Progenitor cell of endocrine pancreas (in vitro differentiated cells): ENCODE measurements at regions not wholly inside any gene's neighbourhood (a gene's known extent, or its start where the extent isn't known, plus 50 kb on each side); places are given as distances from the start of the nearest gene placed in this dataset.
"Not testable (repeated sequence)": the region's sequence is repeated elsewhere in the genome, so short reads cannot be mapped to it uniquely, and the experiment has no call there.

Experiments used
- DNase-seq: peaks from one replicate; pipeline ENCODE4 v3.0.0; 2021; ENCODE audit warnings: low spot score; ENCODE audit not compliant: unreplicated experiment
- H3K27ac Mint-ChIP-seq: 2 replicates; pipeline ENCODE4 v1.8.0; 2021; ENCODE audit warnings: mild to moderate bottlenecking, moderate library complexity, mixed read lengths
- H3K27me3 Mint-ChIP-seq: 2 replicates; pipeline ENCODE4 v1.8.0; 2021; ENCODE audit warnings: mixed read lengths
- H3K36me3 Mint-ChIP-seq: 2 replicates; pipeline ENCODE4 v1.8.0; 2022; ENCODE audit warnings: mixed read lengths; ENCODE audit not compliant: insufficient read depth
- H3K4me1 Mint-ChIP-seq: 2 replicates; pipeline ENCODE4 v1.8.0; 2021; ENCODE audit warnings: low read depth, mixed read lengths
- H3K4me3 Mint-ChIP-seq: 2 replicates; pipeline ENCODE4 v1.8.0; 2021; ENCODE audit warnings: low read depth, mild to moderate bottlenecking, moderate library complexity, mixed read lengths
- H3K9me3 Mint-ChIP-seq: 2 replicates; pipeline ENCODE4 v1.8.0; 2021; ENCODE audit warnings: low read depth, mixed read lengths
- TF ChIP-seq, protein P1 (sequence below): fragments of 200-600 bp; sonication (generic); IDR thresholded peaks from one replicate; pipeline ENCODE4 v1.5.0; 2021; ENCODE audit warnings: antibody characterized with exemption, mild to moderate bottlenecking; ENCODE audit not compliant: unreplicated experiment

DNA sequence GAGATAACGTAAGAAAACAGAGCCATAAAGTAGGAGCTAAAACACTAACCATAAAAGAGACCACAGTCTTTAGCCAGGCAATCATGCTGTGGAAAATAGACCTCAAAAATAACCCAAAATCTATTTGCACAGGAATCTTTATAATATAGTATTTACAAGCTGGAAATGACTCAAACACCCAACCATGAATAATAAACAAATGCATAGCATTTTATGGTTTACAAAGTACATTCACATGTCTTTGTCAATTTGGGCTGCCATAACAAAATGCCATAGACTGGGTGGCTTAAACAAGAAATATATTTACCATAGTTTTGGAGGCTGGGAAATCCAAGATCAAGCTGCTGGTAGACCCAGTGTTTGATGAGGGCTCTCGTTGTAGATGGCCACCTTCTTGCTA is 65.5 kb upstream of the GRB10 start:
- TF ChIP-seq, protein P1, sequence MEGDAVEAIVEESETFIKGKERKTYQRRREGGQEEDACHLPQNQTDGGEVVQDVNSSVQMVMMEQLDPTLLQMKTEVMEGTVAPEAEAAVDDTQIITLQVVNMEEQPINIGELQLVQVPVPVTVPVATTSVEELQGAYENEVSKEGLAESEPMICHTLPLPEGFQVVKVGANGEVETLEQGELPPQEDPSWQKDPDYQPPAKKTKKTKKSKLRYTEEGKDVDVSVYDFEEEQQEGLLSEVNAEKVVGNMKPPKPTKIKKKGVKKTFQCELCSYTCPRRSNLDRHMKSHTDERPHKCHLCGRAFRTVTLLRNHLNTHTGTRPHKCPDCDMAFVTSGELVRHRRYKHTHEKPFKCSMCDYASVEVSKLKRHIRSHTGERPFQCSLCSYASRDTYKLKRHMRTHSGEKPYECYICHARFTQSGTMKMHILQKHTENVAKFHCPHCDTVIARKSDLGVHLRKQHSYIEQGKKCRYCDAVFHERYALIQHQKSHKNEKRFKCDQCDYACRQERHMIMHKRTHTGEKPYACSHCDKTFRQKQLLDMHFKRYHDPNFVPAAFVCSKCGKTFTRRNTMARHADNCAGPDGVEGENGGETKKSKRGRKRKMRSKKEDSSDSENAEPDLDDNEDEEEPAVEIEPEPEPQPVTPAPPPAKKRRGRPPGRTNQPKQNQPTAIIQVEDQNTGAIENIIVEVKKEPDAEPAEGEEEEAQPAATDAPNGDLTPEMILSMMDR = no peak
- Mint-ChIP-seq H3K9me3 (peaks cover 6% of the 10 kb centered on the region), H3K27ac (no peak overlapping the region), H3K4me1 (no peaks in the 10 kb centered on the region), H3K4me3 (no peak overlapping the region), H3K27me3 (peaks cover 7% of the 10 kb centered on the region), H3K36me3 (no peaks in the 10 kb centered on the region)
- DNase-seq = no peak

DNA sequence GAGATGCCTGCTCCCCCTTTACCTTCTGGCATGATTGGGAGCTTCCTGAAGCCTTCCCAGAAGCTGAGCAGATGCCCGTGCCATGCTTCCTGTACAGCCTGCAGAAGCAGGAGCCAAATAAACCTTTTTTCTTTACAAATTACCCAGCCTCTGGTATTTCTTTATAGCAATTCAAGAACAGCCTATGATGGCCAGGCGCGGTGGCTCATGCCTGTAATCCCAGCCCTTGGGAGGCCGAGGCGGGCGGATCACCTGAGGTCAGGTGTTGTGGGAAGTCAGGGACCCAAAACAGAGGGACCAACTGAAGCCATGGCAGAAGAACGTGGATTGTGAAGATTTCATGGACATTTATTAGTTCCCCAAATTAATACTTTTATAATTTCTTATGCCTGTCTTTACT is 62.2 kb upstream of the GRB10 start:
- H3K9me3 Mint-ChIP-seq, H3K36me3 Mint-ChIP-seq, H3K4me1 Mint-ChIP-seq, DNase-seq, H3K27ac Mint-ChIP-seq, H3K4me3 Mint-ChIP-seq: not testable (repeated sequence)
- H3K27me3 Mint-ChIP-seq = peaks cover 21% of the 10 kb centered on the region

GRCh38 chr7:50842041-50842440 is 59.3 kb upstream of the GRB10 start:
- Mint-ChIP-seq H3K27me3 (peaks cover 29% of the 10 kb centered on the region), H3K9me3 (peaks cover 6% of the 10 kb centered on the region), H3K4me1 (no peaks in the 10 kb centered on the region), H3K36me3 (no peaks in the 10 kb centered on the region), H3K27ac (no peak overlapping the region), H3K4me3 (no peak overlapping the region)
- TF ChIP-seq, protein P1 = no peak
- no peak for DNase-seq

- Mint-ChIP-seq H3K9me3 (no peaks in the 10 kb centered on the region), H3K27me3 (peaks cover 38% of the 10 kb centered on the region), H3K4me3 (no peak overlapping the region), H3K36me3 (no peaks in the 10 kb centered on the region), H3K4me1 (no peaks in the 10 kb centered on the region), H3K27ac (no peak overlapping the region)
- no peak for DNase-seq
- TF ChIP-seq, protein P1 = no peak
Observed at GRCh38 chr7:50838675-50839377, 56.1 kb upstream of the GRB10 start.

GRCh38 chr7:50837965-50838364 is 55.3 kb upstream of the GRB10 start:
- Mint-ChIP-seq H3K4me1 (no peaks in the 10 kb centered on the region), H3K9me3 (no peaks in the 10 kb centered on the region), H3K27me3 (peaks cover 46% of the 10 kb centered on the region), H3K27ac (no peak overlapping the region), H3K36me3 (no peaks in the 10 kb centered on the region), H3K4me3 (no peak overlapping the region)
- no peak for DNase-seq
- TF ChIP-seq, protein P1 = no peak

DNA sequence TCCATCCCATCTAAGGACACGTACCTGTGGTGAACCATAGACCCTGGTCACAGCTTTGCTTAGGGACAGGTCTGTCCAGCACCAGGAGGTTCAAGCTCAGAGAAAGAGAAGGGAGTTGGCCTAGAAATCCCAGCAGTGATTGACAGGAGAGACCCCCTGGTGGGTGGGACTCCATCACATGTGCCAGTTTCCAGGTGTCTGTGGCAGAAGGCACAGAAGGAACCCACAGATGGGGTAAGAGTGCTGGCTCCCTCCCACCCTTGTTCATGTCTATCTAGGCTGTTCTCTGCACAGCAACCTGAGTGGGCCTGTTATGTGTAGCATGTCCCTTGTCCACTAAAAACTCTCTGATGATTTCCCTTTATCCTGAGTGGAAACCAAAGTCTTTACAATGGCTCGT is 54.0 kb upstream of the GRB10 start:
- Mint-ChIP-seq H3K27me3 (peaks cover 50% of the 10 kb centered on the region), H3K9me3 (no peaks in the 10 kb centered on the region)
- TF ChIP-seq, protein P1 = no peak

More for the DNA sequence above, 54.0 kb upstream of the GRB10 start:
- Mint-ChIP-seq H3K4me1 (no peaks in the 10 kb centered on the region), H3K4me3 (no peak overlapping the region), H3K36me3 (no peaks in the 10 kb centered on the region), H3K27ac (no peak overlapping the region)
- DNase-seq = no peak
